NCI-H82 treated with DMSO at 0.1 percent for 48 hours (cell line): ENCODE measurements at regions not wholly inside any gene's neighbourhood (a gene's known extent, or its start where the extent isn't known, plus 50 kb on each side); places are given as distances from the start of the nearest gene placed in this dataset.

Experiments
- DNase-seq: peaks from one replicate; lab custom pipeline; 2025; ENCODE audit not compliant: unreplicated experiment; lab: John Stamatoyannopoulos, UW

DNA sequence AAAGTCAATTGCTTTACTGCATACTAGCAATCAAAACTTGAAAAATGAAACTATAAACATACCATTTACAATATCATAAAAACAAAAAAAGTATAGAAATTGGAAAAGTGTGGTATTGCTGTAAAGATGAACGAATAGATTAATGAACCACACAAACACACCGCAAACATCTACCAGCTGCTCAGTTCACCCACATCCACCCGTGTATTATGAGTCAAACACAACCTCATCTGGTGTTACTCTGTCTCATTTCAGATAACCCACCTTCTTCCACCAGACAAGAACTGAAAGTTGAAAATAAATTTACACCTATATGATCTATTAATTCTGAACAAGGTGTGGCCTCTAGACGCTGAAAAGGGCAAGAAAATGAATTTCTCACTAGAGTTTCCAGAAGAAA, 53.3 kb downstream of the BLID start:
- no peak for DNase-seq

DNA sequence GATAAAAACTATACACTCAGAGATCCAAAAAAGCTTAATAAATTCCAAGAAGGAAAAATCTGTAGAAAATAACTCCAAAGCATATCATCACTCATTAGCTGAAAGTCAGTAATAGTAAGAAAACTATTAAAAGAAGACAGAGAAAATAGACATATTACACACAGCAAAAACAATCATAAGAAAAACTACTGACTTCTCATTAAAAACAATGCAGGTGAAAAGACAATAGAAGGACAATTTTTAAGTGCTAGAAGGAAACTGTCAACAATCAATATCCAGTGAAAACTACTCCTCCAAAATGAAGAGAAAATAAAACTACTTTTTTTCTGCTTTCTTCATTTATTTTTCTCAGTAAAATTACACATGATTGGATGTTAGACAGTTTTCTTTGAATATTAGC, 56.5 kb downstream of the BLID start:
- no peak for DNase-seq

DNA sequence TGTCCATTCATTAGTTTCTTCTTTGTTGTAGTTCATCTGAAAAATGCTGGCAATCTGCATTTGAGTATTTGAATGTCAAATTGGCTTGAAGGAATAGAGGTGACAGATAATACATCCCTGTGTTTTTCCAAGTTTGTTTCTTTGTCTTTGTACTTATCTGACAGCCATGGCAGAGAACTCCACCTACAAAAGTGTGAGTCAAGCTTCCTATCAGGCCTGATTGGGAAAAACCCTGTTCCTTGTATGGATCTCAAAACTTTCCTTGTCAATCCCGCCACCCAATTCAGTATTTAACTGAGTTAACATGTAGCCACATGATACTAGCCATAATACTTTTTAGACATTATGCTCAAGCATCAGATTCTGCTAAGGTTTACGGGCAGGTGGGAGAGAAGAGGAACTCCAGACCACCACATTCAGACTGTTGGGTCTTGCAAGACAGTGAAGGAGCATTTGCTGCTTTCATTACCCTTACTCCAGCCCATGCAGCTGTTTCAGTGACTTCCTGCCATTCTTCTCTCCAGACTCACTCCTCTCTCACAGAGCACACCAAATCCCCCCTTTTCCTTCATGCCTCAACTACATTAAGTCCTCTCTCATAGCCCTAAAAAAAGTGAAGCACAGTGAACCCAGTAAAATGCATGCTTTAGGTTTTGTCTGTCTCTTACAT, 65.9 kb downstream of the BLID start:
- no peak for DNase-seq

DNA sequence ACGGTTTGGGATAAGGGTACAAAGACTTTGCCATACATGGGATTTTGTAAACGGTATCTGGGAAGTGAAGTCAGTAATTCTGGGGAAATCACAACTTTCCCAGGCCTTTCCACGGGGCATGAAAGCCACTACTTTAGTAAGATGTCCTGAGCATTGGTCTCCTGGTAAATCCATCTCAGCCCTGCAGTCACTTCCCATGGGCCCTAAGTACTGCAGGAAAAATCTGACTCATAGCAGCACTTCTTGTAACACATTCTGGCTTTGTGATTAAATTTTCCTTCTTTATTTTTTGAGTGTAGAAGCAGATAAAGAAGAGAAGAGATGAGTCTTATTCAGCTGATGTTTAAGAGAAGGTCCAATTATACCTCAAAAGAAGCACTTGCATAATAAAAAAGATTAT, 67.6 kb downstream of the BLID start:
- DNase-seq = no peak

DNA sequence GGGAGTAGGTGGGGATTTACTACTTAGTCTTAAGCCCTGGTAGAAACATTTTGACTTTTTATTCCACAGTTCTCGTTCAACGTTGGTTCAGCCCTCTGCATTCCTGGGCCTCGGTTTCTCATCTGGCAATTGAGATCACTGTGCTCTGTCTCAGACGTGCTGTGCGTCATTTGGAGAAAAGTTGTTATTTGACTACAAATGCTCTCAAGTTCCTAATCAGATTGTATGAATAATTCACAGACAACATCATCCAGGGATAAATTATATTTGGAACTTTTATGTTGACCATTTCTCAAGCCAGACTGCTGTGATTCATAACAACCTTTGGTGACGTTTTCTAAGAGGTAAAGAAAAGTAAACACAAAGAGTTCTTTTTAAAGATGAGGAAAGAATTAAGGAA, 69.2 kb downstream of the BLID start:
- no peak for DNase-seq

DNA sequence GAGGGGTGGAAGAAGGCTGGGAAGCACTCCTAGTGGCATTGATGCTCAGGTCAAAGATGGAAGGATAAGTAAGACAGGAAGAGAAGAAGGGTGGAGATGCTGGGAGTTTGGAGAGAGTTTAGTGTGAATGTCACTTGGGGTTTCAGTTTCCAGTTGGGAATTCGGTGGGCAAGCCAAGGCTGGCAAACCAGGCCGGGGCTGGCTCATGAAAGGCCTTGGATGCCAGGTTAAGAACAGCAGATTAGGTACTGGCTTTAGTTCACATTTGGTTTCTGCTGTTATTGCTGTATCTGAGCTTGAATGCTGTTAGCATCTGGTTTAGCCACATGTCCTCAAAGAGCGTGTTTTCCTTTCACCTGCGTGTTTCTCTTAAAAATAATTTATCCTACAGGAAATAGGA, 69.6 kb downstream of the BLID start:
- no peak for DNase-seq

DNA sequence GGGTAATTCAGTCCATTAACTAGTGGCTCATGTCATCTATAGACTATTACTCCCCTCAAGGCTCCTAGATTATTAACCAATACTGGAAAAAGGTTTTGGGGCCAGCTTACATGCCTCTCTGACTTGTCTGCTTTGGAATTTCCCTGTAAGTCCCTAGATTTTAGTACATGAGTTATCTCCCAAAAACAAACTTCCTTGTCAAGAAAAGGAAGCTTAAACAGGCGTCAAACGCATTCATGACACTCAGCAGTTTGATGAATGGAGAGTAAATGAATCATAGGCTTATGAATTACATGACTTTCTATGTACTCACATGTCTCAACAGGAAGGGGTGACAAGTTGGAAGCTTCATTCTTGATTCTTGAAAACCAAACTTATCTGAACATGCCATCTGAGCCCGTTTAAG, 70.8 kb downstream of the BLID start:
- no peak for DNase-seq

DNA sequence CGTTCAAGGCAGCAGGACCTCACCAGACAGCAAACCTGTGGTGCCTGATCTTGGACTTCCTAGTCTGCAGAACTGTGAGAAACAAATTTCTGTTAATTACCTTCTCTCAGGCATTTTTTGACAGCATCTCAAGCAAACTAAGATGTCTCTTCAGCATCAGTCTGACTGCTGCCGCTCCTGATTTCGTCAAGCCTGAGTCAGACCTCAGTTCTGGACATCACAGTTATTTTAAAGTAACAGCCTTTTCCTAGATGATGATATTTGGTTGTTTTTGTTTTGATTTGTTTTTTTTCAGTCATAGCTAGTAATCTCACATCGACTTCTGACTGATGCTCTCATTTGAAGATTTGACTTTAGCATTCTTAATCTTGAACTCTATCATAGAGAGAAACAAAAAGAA, 71.9 kb downstream of the BLID start:
- no peak for DNase-seq

DNA sequence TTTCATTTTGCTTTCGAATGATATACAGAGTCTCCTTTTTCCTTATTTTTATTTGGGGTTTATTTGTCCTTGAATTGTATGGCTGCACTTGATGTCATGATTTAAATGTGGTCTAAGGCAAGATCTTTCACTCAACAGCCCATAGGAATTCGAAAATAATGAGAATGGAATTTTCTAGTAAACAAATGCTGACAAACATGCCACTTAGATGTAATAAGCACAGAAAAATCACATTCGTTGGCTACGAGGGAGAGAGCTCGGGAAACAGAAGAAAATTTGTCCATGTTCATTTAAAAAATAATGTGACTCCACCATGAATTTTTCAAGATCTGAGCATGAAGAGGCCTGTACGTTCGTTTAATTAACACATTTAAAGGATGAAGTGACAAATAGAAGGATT, 73.0 kb downstream of the BLID start:
- DNase-seq = no peak

DNA sequence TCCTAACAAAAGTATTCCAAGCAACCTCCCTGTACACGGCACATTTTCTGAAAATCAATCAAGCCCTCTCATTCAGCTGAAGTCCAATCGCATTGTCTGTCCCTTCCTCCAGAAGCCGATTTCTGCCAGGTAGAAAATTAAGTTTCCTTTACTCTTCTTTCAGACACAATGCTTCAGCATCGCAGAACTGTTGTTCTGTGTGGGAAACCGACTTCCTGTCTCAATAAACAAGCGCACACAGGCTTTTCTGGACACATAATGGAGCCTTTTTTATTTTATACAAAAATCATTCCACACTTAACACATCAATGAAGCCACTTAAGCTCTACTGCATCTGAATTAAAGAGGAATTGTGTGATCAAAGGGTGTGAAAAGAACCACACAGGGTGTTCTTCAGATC, 75.6 kb downstream of the BLID start:
- DNase-seq = no peak

DNA sequence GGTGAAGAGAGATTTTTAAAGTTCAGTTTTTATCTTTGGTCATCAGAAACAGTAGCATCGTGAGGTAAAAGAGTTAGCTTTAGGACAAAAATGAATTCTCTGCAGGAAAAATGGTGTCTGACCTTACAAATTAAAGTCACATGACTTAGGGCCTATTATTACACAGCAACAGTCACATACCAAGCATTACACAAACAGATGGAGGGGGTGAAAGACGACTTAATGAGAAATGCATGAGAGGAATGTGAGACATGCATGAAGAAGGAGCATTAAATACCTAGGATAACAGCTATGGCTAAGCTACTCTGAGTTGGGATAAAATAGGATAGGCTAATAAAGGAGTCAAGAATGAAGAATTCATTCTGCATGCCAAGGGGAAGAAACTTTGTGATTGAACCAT, 77.5 kb downstream of the BLID start:
- DNase-seq = no peak

DNA sequence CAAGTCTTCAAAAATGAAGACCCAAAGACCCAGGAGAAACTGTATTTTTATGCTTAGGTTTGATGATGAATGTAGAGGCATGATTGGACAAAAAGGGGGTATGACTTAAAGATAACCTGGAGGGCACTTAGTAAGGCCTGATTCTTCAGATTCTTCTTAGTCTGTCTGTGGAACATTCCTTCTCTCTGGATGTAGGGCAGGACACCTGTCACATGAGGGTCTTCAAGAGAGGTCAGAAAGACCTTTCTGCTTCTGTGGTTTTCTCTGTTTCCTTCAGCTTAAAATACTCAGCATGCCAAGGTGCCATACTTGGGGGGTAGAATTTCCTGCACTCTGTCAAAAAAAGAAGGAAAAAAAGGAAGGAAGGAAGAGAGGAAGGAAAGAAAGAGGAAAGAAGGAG, 78.1 kb downstream of the BLID start:
- DNase-seq = no peak

DNA sequence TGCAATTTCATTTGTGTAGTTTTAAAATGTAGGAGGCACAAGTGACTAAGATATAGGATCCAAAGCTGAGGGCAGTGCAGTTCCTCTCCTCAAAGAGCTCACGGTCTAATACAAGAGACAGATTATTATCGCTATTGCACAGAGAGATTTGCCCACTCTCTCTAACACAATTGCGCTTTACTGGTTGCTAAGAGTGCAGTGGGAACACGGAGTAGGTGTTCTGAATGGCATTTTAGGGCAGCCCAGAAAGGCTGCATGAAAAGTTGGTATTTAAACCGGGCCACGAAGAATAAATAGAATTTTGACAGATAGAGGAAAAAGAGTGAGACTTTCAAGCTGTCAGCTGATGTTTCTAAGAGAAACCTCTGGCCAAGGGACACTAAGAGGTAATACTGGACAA, 79.5 kb downstream of the BLID start:
- DNase-seq = no peak

DNA sequence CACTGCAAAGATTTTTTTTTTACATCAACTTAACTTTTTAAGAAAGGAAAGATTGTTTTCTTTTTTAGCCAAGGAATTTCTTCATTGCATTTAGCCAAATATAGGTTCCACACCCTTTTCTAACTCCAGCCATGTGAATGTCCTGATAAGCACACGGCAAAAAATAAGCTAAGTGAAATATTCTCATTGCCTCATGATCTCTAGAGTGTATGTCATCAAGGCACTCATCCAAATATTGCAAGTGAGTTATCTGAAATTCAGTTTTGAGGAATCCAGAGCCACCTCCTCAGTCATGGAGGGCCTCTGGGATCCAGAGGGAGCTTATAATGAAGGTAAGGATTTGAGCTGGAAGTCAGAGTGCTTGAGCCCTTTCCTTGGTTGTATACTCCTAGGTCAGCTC, 80.0 kb downstream of the BLID start:
- no peak for DNase-seq

DNA sequence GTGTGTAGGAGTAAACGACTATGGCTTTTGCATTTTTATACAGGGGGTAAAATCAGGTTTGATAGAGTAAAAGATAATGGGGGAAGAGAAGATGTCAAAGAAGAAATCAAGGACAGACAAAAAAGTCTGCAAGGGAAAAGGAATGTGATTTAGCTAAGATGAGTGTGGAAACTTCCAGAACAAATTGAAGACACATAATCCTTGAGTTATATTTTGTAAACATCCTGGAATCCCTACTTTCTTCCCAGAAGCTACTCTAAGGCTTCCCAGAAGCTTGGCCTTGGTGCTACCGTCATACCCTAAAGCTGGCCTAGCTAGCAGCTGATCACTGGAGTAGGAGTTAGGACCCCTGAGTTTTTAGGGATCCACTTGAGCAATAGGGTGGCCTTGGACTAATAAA, 82.4 kb downstream of the BLID start:
- no peak for DNase-seq

DNA sequence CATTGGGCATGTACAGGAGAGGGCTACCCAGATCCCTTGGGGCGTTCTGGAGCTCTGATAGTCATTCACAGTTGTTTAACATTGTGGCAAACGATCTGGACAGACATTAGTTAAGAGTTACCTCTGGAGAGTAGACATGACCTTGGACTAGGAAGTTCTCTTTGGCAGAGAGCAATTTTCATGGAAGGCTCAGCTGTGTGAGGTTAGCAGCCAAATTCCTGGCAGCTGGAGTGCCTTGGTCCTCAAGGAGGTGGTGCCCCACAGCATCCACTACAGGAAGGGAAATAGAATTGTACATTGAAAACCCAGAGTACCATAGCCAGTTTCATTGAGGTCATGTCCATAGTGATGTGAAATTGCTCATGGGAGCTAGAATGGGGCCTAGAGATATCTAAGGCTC, 82.8 kb downstream of the BLID start:
- no peak for DNase-seq

DNA sequence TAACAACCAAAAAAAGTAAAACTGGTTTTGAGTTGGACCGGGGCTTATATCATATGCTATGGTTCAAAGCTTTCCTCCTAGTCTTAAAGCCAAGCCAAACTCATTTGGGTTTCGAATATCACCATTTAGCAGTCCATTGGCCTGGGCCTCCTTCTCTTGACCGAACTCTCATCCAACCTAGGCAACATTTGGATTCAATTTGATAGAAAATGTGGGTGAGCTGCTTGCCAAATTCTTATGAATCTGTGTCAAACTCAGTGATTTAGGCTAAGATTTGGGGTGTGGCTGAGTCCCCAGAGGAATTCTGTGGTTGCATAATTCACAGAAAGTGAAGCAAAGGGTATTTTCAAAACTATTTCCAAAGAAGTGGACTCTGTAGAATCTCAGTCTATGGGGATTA, 83.7 kb downstream of the BLID start:
- no peak for DNase-seq

DNA sequence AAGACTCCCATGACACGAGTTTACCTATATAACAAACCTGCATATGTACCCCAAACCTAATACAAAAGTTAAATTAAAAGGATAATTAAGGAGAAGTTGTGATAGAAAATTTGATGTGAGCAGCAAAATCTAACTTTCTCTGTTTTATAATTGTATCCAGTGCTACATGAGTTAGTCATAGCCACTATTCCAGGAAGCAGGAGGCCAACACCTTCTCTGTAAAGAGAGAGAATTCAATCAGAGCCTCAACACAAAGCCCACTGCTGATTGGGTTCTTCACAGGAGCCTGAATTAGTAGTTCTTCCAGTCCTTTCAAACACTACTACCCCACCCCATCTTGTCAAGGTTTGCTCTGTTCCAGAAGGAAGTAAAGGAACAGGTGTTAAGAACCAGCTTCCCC, 84.2 kb downstream of the BLID start:
- no peak for DNase-seq

DNA sequence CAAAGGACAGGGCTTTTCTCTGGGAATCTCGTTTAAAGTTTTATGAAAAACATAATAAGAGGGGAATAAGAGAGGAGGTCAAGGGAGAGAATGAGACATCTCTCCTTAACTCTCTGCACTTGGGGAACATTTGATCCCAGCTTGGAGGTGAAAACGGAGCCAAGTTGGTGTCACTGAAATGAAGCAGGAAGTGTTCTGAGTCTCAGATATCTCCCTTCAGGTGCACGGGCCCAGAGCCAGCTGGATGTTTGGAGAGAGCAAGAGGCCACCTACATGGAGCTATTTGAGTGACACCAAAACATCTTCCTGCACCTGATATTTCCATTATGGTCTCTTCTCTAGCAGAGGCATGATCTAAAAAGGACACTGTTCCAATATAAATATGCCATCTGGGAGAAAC, 85.7 kb downstream of the BLID start:
- DNase-seq = no peak

DNA sequence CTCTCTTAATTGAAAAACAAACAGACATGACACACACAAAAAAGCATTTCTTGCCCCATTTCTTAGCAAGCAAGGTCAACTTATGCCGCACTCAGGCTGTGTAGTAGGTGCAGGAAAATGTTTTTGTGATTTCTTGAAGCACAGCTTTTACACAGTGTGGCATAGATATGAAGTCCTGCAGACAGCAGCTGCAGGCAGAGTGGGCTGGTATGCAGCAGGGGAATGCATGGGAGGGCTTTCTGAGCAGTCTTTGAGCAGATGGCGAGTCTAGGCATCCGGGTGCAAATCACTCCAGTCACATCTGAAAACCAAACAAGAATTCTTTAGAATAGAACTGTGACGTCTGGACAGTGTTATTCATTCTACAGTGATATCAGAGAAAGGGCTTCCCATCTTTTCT, 87.5 kb downstream of the BLID start:
- no peak for DNase-seq

DNA sequence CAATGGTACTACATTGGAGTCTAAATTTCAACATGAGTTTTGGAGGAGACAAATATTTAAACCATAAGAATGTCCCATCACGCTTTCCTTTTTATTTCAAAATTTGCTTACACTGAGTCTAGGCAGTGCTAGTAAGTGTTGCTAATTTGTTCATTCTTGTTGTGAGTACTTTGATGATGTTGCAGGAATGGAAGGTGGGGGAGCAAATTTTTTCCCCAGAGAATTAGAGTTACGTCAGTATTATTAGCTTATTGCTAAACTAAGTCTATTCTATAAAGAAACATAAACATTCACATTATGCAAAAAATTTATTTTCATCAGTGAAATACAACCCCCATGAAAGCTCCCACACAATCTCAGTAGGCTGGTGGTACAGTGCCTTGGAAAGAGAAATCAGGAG, 88.0 kb downstream of the BLID start:
- no peak for DNase-seq

DNA sequence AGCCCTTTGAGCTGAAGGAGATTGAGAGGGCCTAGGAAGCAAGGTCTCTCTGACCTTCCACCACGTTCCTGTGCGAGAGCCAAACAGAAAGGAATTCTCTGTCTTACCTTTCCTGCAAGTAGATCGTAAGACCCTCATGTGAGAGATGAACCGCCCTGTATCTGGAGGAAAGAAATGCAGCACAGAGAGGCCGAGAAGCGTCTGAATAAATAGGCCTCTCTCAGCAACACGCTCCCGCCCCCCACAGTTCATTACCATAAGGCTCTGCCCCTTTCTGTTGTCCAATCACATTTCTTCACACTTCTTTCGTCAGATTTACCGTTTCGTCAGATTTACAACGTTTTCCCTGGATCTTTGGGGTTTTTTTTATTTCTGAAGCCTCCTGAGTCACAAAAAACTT, 90.3 kb downstream of the BLID start:
- no peak for DNase-seq

DNA sequence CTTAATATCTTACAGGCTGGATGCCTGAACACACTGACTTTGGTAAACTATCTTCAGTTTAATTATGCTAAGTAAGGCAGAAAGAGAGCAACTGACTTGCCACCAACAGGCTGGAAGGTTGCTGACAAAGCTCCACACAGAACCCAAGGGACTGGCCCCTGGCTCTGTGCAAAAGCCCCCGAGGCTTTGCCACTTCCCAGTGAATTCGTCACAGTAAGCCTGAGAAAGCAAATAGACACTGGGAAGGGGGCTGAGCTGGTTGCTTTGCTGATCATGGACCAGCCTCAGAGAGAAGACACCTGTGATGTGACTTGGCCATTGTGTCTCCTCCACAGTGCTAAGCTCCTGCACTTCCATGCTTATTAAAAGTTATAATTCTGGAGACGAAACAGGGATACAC, 91.7 kb downstream of the BLID start:
- DNase-seq = no peak
